Activated CD4-positive, alpha-beta T cell treated with anti-CD3 and anti-CD28 coated beads for 48 hours (primary cell): ENCODE measurements at regions not wholly inside any gene's neighbourhood (a gene's known extent, or its start where the extent isn't known, plus 50 kb on each side); places are given as distances from the start of the nearest gene placed in this dataset.
"Not testable (repeated sequence)": the region's sequence is repeated elsewhere in the genome, so short reads cannot be mapped to it uniquely, and the experiment has no call there.

Source experiments
- DNase-seq: peaks from one replicate; pipeline ENCODE4 v3.0.0-alpha.2; 2020

DNA sequence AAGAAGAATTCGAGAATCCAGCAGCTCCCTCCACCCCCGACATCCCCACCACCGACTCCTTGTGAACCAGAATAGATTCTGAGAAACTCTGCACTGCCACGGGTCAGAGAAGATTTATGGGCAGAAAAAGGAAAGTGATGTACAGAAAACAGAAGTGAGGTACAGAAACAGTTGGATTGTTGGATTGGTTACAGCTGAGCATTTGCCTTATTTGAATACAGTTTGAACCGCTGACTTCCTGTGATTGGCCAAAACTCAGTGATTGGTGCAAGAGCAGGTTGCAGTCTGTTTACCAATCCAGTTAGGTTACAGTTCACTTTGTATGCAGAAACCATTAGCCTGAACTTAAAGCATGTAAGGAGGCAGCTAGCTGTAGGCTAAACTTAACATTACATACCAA lies 131.2 kb upstream of the HDDC2 start:
- DNase-seq, result no peak

DNA sequence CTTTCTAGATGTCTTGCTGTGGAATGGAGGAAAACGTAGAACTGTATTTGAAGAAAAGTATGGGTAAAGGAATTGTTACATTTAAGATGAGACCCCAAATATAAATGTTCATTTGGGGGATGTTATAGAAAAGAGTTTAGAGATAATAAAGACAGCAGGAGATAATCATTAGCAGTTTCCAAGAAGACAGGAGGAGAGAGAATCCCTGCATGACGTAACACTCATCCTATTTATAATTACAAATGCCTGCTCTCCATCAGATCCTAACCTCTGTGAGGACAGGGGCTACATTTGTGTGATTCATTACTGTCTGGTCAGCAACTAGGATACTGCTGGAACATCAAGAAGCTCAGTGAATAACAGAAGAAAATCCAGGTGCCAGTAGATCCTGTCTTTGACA lies 133.0 kb upstream of the HDDC2 start:
- DNase-seq, result no peak

DNA sequence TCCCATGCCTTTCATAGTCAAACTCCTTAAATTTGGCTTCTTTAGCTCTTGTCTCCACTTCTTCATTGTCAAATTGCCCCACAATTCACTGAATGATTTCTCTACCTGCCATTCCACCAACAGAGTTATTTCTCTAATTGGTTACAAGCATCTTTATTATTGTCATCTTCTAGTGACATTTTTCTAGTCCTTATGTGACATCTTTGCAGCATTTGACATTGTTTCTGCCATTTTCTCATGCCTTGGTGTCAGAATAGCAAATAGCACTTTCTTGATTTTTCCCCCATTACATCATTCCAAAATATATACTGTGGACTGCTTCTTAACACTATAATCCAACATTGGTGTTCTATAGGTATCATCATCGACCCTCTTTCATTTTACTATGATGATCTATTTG lies 137.7 kb upstream of the HDDC2 start:
- no peak for DNase-seq

DNA sequence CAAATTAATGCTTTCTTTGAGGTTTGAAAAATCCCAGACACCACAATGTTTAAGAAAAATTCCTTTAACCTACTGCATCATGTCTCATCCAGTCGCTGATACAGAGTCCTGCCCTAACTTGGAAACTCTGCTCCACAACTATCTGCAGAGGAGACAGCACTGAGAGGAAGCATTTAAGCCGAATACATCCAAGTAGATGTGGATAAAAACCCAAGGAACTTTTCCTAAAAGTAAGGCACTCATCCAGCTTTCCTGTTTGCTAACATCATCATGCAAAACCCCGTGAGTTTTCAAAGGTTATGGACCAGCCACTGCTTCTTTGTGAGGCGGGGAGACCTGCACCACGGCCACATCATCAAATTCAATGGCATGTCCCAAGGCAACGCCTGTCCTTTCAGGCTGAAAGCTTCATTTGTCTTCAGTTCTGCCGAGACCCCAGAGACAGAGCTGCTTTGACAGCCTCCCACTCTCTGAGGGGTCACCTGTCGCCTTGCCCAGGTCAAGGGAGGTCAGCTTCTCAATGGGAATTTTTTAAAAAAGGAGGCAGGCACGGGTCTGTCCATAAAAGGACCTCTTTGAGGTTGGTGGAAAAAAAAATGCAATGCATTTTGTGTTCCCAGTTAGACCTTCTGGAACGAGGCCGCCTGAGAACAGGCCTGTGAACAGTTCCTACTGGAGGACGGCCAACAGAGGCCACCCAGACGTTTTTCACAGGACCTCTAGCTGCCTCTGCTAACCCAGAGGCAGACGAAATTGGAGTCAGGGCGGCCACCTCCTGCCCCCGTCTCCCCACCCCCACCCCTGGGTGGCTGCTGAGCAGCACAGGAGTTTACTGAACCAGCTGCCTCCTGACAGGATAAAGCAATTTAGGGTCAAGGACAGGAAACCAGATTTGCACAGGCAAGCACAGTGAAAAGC lies 142.5 kb upstream of the HDDC2 start:
- DNase-seq, result no peak

DNA sequence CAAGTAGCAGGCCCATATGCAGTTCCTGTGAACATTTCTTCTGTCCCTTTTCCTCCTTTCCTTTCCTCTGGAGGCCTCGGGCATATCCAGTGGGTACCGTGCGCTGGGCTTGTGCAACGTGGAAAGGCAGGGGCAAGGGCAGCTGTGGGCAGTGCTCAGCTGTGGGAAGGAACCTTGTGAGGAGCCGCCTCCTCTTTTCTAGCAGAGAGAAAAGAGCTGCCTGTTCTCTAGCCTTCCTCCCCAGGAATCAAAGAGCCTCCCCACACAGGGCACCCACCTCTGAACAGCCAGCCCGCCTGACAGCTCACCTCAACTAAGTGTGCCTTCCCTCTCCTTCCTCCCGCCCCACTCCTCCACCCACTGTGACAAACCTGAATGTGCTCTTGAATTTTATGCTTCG lies 143.3 kb upstream of the HDDC2 start:
- no peak for DNase-seq

DNA sequence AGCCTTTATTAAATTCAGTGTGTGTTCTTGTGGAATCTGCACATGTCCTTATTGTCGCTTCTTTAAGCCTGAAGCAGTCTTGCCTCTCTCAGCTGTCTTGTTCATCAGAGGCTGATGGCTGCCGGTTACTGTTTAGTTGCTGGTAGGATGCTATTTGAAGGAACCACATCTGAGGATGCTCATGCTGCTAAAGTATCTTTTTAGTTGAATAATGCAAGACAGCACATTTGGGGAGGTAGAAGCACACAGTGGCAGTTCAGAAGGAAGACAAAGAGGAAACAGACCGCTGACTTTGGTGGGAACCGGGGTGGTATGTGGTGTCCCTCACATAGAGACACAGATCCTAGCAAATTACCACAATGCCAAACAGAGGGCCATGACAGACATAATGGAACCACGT lies 144.2 kb upstream of the HDDC2 start:
- no peak for DNase-seq

DNA sequence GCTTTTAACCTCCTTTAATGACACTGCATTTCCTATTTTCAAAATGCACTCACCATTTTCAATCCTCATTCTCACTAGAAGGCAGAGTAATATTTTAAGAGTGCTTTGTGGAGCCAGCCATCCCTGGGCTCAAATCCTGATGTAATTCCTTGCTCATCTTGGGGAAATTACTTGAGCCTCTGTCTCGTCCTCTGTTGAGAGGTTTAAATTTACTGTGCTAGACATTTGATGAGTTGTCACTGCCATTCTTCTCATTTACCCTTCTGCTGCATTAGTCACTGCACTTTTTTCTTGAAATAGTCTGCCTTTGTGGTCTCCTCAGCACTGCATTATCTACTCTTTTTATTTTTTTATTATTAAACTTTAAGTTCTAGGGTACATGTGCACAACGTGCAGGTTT lies 150.0 kb upstream of the HDDC2 start:
- no peak for DNase-seq

DNA sequence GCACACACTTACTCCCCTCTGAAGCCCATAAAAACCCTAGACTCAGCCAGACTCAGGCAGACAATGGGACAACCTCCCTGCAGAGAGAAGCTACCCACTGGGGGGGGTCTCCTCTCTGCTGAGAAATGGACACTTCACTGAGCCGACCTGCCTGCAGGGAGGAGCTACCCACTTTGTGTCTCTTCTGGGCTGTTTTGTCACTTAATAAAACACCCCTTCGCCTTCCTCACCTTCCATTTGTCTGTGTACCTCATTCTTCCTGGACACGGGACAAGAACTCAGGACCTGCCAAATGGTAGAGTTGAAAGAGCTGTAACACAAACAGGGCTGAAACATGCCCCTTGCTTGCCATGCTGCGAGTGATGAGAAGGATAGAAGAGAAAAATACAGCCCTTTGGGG lies 151.7 kb upstream of the HDDC2 start:
- no peak for DNase-seq

DNA sequence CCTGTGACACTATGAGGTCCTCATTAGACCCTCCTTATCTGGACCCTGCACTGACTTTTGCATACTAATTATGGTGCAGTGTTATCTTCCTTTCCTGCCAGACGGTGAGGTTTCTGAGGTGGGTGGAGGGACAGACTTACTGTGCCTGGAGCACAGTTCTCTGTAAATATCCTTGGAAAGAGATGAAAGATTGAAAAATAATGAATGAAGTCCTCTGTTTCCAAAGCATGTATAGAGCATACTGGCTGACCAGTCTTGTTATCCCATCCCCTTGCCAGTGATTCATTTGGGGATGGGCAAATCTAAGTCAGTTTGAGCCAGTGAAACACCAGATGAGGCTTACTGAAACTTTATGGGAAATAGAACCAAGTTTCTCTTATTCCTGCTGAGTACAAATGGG lies 152.6 kb upstream of the HDDC2 start:
- DNase-seq, result no peak

DNA sequence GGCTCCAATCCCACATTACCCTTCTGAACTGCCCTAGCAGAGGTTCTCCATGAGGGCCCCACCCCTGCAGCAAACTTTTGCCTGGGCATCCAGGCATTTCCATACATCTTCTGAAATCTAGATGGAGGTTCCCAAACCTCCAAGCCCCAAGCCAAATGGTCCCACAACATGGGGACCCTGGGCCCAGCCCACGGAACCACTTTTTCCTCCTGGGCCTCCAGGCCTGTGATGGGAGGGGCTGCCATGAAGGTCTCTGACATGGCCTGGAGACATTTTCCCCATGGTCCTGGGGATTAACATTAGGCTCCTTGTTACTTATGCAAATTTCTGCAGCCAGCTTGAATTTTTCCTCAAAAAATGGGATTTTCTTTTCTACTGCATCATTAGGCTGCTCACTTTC lies 156.7 kb upstream of the HDDC2 start:
- DNase-seq, result not testable (repeated sequence)

DNA sequence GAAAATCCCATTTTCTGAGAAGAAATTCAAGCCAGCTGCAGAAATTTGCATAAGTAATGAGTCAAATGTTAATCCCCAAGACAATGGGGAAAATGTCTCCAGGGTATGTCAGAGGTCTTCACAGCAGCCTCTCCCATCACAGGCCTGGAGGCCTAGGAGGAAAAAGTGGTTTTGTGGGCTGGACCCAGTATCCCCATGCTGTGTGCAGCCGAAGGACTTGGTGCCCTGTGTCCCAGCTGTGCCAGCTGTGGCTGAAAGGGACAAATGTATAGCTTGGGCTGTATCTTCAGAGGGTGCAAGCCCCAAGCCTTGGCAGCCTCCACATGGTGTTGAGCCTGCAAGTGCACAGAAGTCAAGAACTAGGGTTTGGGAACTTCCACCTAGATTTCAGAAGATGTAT lies 163.6 kb upstream of the HDDC2 start:
- DNase-seq, result not testable (repeated sequence)

DNA sequence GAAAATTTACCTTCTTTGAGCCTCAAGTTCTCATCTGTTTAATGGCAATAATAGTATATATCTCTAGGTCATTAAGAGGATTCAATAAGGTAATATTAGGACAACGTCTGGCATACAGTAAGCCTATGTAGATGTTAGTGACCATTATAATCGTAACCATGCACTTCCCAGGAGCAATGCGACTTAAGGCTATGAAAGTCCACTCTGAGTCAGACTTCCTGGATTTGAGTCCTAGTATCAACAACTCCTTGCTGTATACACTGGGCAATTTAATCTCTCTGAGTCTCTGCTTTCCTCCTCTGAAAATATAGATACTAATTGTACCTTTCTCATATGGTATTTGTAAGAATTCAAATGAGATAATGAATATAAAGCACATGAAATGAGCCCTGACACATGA lies 168.1 kb upstream of the HDDC2 start:
- DNase-seq, result no peak

DNA sequence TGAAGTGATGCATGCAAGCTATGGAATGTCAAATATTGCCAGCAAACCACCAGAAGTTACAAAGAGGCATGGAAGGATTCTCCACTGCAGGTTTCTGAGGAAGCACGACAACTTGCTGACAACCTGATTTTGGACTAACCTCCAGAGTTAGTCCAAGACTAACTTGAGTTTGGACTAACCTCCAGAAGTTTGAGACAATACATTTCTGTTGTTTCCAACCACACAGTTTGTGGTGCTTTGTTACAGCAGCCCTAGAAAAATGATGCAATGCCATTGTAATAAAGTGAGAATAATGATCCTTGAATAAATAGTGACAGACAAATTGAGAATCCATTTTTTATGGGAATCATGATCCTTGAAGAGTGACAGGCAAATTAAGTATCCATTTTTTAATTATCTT lies 169.9 kb upstream of the HDDC2 start:
- no peak for DNase-seq

DNA sequence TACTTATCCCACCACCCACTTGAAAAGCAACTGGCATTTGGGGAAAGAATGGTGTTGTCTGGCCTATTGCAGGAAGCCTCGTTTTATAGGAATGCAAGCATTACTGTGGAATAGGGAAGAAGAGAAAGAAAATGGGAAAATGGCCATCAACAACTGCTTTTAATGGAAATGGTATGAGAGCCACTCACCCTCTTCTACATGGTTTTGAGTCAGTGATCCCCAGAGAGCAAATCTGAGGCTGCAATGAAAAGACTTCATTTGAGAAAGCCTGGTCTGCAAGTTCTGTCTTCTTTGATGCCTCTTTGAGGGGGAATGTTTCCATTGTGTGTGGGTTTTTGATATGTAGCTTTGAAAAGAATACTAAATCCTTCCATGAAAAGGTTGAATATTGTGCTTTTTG lies 172.3 kb upstream of the HDDC2 start:
- DNase-seq, result no peak

DNA sequence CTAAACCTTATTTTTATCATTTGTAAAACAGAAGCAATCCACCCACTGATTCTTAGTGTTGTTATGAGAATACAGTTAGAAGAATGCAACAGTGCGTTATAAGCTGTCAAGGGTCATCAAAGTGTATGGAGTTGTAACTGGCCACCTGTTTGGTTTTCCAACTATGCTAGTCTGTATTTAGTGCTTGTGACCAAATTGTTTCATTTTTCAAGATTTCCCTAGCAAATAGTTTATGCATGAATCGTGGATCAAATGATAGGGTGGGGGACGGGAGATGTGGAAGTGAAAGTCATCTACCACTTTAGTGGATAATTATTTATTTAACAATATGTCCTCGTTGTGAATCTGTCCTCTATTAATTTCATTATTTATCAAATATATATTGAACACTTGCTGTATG lies 175.4 kb upstream of the HDDC2 start:
- no peak for DNase-seq

DNA sequence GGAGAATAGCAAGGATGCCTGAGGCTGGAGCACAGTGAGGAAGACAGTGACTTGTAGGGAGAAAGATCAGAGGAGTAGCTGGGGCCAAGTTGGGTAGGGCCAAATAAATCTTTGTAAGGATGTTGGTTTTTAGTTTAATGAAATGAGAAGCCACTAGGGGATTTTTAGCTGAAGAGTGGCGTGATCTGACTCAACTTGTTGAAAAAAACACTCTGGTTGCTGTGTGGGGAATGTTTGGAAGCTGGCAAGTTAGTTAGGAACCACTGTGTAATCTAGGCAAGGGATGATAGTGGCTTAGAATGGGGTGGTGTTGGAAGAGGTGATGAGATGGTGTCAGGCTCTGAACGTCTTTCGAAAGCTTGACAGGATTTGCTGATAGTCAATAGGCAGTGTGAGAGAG lies 176.1 kb upstream of the HDDC2 start:
- no peak for DNase-seq

DNA sequence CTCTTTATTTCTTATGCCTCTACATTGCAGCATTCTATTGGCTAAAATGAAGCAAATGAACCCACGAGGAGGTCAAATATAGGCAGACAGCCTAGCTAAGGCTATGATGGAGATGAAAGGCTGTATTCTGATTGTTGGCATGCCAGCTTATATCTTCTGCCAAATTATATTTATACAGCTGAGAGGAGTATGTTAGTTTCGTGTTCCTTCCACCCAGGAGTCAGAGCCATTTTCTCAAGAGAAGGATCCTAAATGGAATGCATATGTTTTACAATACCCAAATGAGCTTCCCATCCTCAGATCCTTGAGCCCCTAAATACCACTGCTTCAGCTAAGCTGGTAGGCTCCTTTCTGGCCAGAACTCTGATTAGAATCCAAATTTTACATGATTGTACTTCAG lies 178.4 kb upstream of the HDDC2 start:
- no peak for DNase-seq

DNA sequence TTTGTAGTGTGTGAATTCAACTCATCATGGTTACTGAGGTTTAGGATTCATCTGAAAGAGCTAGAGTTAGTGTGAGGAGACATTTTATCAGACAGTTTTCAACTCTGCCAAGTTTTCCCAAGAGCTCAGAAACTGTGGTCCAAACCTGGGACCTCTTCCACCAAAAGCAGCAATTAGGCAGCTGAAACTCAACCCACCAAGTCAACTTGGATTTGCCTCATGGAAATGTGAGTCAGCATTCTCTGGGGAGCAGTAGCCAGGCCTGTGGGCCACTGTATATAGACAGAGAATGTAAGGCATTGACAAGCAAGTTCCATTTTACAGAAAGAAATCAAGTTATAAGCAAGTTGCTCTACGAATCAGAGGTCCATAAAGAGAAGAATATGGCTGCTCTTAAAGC lies 178.8 kb upstream of the HDDC2 start:
- no peak for DNase-seq

DNA sequence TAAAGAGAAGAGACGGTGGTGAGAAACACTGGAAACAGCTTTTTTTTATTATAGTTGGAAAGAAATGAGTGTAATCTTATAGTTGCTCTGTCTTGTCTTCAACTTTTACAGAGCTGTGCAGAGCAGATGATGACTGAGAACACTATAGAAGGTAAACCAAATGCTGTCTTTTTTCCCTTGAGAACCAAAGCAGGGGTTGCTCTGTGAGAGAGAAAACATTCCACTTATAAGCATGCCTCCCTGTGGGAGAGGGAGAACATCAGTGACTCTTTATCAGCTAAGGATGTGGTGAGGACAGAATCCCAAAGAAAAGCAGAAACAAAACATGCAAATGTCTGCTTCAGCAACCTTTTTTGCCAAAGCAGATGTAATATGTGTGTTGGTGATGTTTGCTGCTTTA lies 179.3 kb upstream of the HDDC2 start:
- no peak for DNase-seq

DNA sequence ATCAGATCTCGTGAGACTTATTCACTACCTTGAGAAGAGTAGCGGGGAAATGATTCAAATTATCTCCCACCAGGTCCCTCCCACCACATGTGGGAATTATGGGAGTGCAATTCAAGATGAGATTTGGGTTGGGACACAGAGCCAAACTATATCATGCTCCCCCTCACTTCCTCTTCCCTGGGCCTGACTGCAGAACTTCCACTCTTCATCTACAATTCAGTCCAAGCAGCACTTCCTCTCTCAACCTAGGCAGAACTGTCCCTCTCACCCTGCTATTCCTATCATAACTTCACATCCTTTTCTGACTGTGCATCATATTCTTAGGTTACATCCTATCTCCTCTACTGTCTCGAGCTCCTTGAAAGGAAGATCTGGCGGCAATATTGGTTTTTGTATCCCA lies 184.0 kb upstream of the HDDC2 start:
- no peak for DNase-seq

DNA sequence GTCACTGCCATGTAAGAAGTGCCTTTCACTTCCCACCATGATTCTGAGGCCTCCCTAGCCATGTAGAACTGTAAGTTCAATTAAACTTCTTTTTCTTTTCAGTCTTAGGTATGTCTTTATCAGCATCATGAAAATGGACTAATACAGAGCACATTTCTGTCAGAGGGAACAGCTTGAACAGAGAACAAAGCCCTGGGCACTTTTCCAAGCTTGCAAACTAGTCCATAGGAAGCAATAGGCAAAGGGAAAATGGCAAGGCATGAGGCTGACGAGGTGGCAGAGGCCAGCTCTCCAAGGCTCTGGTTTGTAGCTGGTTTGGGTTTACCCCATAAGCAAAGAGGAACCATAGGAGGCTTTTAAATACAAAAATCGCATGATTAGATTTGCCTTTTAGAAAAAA lies 185.1 kb upstream of the HDDC2 start:
- no peak for DNase-seq

DNA sequence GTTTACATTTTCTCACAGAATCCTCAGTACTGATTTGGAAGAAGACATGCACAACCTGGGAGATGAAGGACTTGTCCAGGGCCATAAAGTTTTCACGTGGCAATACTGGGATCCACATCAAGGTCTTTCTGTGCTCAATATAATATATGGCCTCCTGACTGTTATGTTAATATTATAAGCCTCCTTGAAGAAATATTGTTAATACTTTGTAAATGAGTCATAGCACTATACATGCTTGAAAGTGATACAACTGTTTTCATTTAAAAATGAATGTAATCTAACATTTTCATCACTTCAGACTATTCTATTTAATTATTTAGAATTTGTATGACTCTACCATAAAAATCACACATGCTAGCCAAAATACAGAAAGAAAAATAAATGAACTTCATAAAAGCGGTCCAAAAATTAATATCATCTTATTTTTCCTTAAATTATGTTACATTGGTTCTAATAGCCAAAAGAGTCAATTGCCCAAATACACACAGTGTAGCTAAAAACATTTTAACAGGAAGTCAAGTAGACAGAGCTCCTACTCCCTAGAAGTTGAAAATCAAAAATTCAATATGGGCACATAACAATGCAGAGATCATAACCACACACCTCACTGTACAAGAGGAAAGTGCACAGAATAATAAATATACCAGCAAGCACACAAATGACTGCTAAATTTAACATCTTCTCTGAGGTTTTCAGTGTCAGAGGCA lies 188.0 kb upstream of the HDDC2 start:
- DNase-seq, result no peak

DNA sequence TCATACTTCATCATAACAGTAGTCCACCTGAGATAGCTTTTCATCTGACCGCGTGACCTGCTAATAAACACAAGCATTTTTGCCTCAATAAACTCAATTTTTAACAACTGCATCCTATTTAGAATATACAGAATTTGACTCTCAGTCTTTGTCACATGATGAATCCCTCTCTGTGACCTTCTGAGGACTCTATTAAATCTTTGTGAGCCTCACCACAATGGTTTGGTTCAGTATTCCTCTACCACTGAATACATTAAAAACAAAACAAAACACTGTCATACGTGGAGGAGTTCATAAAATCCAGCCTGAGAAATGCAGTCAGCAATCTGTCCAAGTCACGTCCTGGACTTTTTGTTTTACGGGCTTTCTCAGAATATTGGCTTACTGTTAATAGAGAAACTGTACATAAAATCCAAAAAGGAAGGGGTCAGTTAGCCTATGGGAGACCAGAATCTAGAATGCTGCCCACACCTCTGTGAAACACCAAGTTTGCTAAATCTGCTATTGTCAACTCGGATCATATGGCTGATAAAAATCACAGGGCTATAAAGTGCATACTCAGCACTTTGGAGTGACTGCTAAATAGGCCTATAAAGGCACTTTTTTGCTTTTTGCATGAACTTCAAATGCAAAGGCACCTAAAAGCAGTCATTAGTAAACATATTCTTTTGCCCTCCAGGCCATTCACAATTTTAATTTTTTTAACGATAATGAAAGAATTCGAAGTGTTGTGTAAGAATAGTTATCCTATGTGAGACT lies 190.3 kb upstream of the HDDC2 start:
- no peak for DNase-seq

DNA sequence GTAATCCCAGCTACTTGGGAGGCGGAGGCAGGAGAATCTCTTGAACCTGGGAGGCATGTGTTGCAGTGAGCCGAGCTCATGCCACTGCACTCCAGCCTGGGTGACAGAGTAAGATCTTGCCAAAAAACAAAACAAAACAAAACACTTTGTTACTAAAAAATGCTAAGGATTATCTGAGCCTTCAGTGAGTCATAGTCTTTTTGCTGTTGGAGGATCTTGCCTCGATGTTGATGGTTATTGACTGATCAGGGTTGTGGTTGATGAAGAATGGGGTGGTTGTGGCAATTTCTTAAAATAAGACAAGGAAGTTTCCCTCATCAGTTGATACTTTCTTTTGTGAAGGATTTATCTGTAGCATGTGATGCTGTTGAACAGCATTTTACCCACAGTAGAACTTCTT lies 196.8 kb upstream of the HDDC2 start:
- DNase-seq, result no peak
